Prostate gland (tissue), 2 donors: ENCODE measurements at regions not wholly inside any gene's neighbourhood (a gene's known extent, or its start where the extent isn't known, plus 50 kb on each side); places are given as distances from the start of the nearest gene placed in this dataset.

Source experiments
- CTCF ChIP-seq, 4 experiments: fragments of 200-600 bp in 2 of 4; fragments of 450-650 bp in 2 of 4; sonication (generic) in 2 of 4; IDR thresholded peaks; 1 replicate in 3 of 4; 2 replicates in 1 of 4; pipeline ENCODE4 v1.5.1; 2016 to 2019; ENCODE audit warnings: antibody characterized with exemption in 4 of 4, mild to moderate bottlenecking in 2 of 4, moderate library complexity in 2 of 4
- POLR2A ChIP-seq: fragments of 450-650 bp; IDR thresholded peaks from one replicate; pipeline ENCODE4 v1.6.1; 2016; ENCODE audit warnings: antibody characterized with exemption, mild to moderate bottlenecking

GRCh38 chr18:46269275-46269674 is 165.1 kb downstream of the HAUS1 start:
- TF ChIP-seq CTCF (IDR thresholded peaks at IDR 0.05), result no peak
- no peak for TF ChIP-seq POLR2A
